GM20000 (cell line): ENCODE measurements at regions not wholly inside any gene's neighbourhood (a gene's known extent, or its start where the extent isn't known, plus 50 kb on each side); places are given as distances from the start of the nearest gene placed in this dataset.

ENCODE experiments used
- DNase-seq: peaks from one replicate; pipeline ENCODE4 v3.0.0; 2012; ENCODE audit warnings: low spot score
- TF ChIP-seq, protein P1 (sequence below): IDR thresholded peaks from 2 replicates; pipeline ENCODE4 v1.5.1; 2012; ENCODE audit warnings: mild to moderate bottlenecking, control low read depth; ENCODE audit errors: extremely low read depth, missing control alignments

DNA sequence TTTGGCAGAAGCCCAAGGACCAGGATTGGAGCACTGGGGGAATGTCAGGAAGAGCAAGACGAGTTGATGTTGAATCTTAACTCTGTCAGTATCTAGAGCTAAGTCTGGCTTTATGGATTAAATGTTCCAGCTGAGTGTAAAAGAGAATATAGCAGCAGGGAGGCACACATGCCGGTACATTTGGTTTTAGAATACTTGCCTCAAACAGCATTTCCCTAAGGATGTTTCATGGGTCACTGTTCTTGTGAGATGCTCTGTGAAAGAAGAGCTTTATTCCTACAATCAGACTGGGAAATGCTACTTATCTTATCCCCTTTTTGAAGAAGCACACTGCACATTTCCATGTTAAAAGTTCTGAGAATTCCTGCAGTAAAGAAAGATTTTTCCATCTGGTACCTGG is 440.3 kb upstream of the B3GALT2 start:
- no peak for DNase-seq

DNA sequence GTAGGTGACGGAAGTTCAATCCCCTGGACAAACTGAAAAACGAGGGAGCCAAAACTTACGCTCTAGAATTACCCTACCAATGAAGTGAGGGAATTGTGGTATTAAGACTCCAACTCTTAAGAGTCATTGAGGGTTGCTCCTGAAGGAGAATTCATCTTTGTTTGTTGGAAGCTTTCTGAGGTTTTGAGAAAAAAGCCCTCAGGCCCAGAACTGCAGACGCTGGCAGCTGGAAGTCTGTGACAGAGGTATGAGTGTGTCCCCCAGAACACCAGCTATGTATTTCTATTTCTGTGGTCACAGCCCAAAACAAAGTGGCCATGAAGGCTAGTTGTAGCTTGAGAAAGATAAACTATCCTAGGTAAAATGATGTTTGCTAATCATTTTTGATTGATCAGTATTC is 438.8 kb upstream of the B3GALT2 start:
- TF ChIP-seq, protein P1, sequence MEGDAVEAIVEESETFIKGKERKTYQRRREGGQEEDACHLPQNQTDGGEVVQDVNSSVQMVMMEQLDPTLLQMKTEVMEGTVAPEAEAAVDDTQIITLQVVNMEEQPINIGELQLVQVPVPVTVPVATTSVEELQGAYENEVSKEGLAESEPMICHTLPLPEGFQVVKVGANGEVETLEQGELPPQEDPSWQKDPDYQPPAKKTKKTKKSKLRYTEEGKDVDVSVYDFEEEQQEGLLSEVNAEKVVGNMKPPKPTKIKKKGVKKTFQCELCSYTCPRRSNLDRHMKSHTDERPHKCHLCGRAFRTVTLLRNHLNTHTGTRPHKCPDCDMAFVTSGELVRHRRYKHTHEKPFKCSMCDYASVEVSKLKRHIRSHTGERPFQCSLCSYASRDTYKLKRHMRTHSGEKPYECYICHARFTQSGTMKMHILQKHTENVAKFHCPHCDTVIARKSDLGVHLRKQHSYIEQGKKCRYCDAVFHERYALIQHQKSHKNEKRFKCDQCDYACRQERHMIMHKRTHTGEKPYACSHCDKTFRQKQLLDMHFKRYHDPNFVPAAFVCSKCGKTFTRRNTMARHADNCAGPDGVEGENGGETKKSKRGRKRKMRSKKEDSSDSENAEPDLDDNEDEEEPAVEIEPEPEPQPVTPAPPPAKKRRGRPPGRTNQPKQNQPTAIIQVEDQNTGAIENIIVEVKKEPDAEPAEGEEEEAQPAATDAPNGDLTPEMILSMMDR = no peak
- no peak for DNase-seq

More for the DNA sequence above, 440.3 kb upstream of the B3GALT2 start:
- TF ChIP-seq, protein P1 = no peak

DNA sequence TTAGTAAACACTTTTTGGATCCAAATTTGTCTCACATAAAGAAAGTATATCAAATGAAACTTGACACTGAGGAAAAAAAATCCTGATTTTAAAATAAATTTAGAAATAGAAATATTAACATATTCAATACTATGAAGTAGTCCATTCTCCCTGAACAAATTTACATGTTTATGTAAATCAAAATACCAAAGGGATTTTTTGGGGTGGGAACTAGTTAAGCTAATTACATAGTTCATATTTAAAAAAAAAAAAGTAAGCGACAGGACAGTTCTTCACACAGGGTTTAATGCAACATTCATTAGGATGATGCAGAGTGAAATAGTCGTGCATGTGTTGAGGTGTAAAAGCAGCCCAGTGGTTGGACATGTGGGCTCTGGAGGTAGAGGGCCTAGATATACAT is 433.5 kb upstream of the B3GALT2 start:
- TF ChIP-seq, protein P1 = no peak
- no peak for DNase-seq

DNA sequence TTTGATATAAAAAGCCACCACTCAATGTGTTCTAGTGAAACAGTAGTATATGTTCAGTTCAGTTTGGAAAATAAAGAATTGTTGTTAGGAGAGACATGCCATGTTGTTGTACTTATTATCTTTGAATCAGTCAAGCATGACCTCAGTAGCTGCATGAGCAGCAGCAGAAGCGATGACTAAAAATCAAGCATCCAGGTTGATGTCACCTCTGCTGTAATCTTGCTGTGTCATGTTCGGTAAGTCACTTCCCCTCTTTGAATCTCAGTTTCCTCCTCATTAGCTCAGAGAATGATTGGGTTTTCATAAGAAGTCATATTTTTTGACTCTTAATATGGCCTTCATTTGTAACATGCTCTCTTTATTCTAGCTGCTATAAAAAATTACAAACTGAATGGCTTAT is 428.4 kb upstream of the B3GALT2 start:
- TF ChIP-seq, protein P1 = no peak
- no peak for DNase-seq

DNA sequence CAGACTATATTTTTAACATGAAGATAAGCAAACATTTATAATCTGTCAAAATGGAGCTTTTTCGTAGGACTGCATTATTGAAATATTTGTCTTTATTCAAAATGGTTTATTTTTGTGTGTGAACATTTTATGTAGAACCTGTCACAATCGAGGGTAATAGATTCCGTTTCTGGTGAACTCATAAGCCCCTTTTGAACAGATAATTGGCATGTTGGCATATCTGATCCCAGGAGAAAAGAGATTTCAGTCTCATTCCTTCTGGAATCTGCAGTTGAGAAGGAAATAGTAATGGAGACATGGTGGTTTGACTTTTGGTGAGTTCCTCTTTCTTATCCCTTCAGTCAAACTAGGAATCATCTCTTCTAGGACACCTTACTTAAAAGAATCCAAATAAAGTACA is 427.9 kb upstream of the B3GALT2 start:
- TF ChIP-seq, protein P1 = no peak
- DNase-seq = no peak

DNA sequence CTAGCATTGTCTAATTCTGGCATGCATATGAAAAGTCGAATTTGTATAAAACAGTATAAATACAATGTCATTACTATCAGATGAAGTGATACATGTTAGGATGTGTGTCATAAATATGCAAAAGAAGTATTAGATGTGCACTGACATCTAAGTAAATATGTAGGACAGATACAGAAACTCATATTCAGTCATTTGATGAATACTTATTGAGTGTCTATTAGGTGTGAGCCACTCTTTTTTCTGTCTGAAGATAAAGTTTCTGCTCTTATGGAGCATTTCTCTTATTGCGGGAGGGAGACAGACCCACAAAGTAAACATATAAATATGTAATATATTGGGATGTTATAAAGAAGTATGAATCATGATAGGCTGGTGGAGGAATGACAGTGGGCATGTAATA is 426.6 kb upstream of the B3GALT2 start:
- DNase-seq = no peak
- TF ChIP-seq, protein P1 = no peak

DNA sequence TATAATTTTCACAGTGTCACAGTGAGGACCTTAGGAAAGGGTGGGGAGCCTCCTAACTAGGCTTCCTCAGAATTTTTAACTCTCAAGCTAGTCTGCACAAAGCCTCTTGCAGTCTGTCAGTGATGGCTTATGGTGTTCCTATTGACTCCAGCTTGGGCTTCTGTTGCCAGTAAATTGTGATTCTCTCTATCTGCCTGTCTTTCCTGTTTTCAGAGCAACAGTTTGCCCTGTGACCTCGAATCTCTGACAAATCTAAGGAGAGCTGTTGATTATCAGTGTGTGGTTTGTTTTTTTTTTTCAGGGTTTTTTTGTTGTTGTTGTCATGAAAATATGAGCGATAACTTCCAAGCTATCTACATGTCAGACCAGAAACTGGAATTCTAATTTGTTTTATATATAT is 423.2 kb upstream of the B3GALT2 start:
- TF ChIP-seq, protein P1 = no peak

DNA sequence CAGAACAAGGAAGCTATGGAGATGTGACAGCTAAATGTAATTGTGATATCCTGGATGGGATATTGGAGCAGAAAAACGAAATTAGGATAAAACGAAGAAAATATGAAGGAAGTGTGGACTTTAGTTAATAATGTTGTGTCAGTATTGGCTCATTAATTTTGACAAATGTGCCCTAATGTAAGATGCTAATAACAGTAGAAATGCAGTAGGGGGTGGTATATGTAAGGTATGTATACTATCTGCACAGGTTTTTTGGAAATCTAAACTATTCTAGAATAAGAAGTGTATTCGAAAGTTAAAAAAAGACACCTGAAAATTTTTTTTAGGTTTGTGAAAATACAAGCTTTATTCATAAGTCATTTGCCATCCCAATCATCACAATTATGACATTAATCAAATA is 421.4 kb upstream of the B3GALT2 start:
- DNase-seq = no peak

More for the DNA sequence above, 423.2 kb upstream of the B3GALT2 start:
- no peak for DNase-seq

More for the DNA sequence above, 421.4 kb upstream of the B3GALT2 start:
- TF ChIP-seq, protein P1 = no peak
